ENCODE measurements at regions not wholly inside any gene's neighbourhood (a gene's known extent, or its start where the extent isn't known, plus 50 kb on each side); places are given as distances from the start of the nearest gene placed in this dataset.
"Not testable (repeated sequence)": the region's sequence is repeated elsewhere in the genome, so short reads cannot be mapped to it uniquely, and the experiment has no call there.

DNA sequence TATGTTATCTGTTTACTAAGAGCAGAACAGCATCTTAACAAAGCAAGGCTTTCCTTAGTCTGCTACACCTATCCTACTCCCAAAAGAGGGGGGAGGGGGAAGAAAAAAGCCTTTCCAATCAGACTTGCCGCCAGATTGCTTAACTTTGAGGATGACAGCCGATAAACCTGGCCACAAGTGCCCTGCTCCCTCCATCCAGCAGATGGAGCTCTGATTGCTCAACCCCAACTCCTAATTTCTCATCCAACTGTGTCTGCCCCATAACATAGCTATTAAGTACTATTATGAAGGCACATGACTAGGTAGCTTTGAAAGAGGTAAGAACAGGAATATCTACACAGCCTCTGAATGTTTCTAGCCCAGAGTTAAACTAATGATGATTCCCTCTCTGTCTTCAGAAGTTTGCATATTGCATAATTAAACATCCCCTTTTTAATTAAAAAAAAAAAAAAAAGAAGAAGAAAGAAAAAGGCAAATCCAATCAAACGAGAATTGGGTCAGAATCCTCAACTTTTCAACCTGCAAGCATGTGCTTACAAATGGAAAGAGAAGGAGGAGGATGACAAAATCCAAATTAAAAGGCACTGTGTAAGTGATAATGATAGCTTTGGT is 247.4 kb downstream of the GALC start:
- TF ChIP-seq, protein P1, sequence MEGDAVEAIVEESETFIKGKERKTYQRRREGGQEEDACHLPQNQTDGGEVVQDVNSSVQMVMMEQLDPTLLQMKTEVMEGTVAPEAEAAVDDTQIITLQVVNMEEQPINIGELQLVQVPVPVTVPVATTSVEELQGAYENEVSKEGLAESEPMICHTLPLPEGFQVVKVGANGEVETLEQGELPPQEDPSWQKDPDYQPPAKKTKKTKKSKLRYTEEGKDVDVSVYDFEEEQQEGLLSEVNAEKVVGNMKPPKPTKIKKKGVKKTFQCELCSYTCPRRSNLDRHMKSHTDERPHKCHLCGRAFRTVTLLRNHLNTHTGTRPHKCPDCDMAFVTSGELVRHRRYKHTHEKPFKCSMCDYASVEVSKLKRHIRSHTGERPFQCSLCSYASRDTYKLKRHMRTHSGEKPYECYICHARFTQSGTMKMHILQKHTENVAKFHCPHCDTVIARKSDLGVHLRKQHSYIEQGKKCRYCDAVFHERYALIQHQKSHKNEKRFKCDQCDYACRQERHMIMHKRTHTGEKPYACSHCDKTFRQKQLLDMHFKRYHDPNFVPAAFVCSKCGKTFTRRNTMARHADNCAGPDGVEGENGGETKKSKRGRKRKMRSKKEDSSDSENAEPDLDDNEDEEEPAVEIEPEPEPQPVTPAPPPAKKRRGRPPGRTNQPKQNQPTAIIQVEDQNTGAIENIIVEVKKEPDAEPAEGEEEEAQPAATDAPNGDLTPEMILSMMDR (conservative IDR thresholded peaks at IDR 0.05; ENCODE audit: low read depth, low read length), result peak; percentile 59
- DNase-seq (ENCODE audit: low read depth), result no peak
- H3K4me3 ChIP-seq (ENCODE audit: low read length), result no peak overlapping the region

DNA sequence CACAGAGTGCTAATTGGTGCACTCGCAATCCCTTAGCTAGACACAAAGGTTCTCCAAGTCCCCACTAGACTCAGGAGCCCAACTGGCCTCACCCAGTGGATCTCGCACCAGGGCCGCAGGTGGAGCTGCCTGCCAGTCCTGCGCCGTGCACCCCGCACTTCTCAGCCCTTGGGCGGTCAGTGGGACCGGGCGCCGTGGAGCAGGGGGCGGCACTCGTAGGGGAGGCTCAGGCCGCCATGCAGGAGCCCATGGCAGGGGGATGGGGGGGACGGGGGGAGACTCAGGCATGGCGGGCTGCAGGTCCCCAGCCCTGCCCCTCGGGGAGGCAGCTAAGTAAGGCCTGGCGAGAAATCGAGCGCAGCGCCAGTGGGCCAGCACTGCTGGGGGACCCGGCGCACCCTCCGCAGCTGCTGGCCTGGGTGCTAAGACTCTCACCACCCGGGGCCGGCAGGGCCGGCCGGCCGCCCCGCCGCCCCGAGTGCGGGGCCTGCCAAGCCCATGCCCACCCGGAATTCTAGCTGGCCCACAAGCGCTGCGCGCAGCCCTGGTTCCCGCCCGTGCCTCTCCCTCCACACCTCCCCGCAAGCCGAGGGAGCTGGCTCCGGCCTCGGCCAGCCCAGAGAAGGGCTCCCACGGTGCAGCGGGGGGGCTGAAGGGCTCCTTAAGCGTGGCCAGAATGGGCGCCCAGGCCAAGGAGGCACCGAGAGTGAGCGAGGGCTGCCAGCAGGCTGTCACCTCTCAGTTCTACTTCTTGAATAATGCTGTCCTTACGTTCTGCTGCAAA is 258.2 kb downstream of the GALC start:
- DNase-seq (ENCODE audit: low read depth); H3K4me3 ChIP-seq (ENCODE audit: low read length): not testable (repeated sequence)

DNA sequence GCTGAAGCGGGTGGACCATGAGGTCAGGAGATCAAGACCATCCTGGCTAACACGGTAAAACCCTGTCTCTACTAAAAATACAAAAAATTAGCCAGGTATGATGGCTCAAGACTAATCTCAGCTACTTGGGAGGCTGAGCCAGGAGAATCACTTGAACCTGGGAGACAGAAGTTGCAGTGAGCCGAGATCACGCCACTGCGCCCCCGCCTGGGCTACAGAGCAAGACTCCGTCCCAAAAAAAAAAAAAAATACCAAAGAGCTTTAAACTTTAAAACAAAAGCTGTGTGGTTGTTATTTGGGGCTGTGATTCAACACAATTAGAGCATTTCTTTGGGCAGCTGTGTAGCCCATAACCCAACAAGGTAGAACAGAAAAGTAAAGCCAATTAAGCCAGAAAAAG is 259.9 kb downstream of the GALC start:
- not testable (repeated sequence) for H3K4me3 ChIP-seq (ENCODE audit: low read length); DNase-seq (ENCODE audit: low read depth)

DNA sequence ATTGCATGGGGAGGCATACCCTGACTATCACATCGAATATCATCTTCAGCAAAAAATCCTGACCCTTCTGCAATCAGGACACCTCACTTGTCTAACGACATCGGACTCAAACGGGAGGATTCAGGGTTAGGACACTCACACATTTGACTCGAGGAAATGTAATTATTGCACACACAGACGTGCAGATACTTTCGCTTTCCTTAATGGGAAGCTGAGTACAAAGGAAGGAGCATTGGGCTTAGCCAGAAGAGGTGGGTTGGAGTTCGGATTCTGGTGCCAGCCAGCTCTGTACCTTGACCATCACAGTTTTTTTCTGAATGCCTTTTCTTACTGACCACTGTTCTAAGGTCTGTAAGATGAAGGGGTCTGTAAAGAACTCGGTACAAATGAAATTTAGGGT is 260.4 kb downstream of the GALC start:
- DNase-seq (ENCODE audit: low read depth), result no peak
- TF ChIP-seq, protein P1 (conservative IDR thresholded peaks at IDR 0.05; ENCODE audit: low read depth, low read length), result no peak
- H3K4me3 ChIP-seq (ENCODE audit: low read length), result no peak overlapping the region

DNA sequence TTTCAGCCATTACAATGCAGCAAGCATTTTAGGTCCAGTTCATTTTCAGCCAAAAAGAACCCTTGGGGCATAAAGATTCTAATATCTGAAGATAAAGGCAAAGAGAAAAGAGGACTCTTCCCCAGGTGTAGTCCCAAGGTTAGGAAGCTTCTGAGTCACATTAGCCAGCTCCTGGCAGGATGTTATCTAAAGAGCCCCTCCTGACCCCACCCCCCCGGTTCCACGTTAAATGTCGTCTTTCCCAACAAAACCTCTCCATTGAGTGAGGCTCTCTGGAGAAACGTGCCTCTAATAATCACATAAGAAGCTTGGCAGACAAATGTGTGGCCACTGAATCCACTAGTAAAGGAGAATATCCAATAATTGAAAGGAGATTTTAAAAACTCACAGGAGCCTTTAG is 267.7 kb downstream of the GALC start:
- TF ChIP-seq, protein P1 (conservative IDR thresholded peaks at IDR 0.05; ENCODE audit: low read depth, low read length), result no peak
- DNase-seq (ENCODE audit: low read depth), result no peak
- no peak overlapping the region for H3K4me3 ChIP-seq (ENCODE audit: low read length)

DNA sequence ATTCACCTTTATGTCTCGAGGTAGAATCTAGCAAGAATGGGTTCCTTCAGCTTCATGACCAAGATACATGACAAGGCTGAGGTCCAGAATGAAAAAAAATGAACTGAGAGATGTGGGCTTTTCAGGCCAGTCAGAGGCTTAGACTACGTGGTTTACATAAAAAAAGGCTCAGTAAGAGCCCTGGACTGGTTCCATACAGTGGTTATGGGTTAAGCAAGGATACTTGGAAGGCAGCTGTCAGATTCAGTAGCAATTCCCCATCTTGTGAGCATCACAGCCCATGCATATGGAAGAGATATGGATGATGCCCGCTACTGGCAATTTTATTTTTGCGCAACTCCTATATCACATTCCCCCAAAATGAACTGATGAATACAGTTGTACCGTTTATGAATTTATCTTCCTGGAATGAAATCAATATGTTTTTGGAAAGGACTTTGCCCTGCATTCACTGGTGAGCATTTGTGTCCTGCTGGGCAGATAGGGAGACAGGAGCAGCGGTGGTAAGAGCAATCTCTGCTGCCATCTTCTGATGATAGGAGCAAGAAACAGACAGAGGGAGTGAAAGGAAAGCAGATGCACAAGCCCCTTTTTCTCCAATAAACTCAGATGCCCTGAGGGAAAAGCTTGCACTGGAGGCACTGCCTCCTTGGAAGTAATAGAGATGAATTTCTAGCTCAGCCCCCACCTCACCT is 280.4 kb downstream of the GALC start:
- TF ChIP-seq, protein P1 (conservative IDR thresholded peaks at IDR 0.05; ENCODE audit: low read depth, low read length), result no peak
- DNase-seq (ENCODE audit: low read depth), result no peak
- no peak overlapping the region for H3K4me3 ChIP-seq (ENCODE audit: low read length)

DNA sequence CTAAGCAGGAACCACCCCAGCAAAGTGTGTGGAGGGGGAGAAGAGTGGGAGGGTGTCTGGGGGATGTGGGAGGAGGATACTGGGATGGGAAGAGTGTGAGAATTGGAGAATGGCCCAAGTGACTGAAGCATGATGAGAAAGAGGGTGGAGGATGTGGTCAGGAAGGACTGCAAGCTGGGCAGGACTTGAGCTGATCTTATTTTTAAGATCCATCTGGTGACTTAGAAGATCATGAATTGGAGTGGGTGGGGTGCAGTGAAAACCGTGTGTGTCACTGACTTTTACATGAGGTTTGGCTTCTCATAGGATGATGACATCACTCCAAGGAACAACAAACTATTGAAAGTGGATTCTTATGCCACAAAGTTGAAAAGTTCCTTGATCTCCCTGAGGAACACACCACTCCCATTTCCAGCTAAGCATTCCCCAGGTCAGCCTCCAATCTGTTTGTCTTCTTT is 287.5 kb downstream of the GALC start:
- H3K4me3 ChIP-seq (ENCODE audit: low read length), result no peak overlapping the region
- TF ChIP-seq, protein P1 (conservative IDR thresholded peaks at IDR 0.05; ENCODE audit: low read depth, low read length), result no peak
- no peak for DNase-seq (ENCODE audit: low read depth)

DNA sequence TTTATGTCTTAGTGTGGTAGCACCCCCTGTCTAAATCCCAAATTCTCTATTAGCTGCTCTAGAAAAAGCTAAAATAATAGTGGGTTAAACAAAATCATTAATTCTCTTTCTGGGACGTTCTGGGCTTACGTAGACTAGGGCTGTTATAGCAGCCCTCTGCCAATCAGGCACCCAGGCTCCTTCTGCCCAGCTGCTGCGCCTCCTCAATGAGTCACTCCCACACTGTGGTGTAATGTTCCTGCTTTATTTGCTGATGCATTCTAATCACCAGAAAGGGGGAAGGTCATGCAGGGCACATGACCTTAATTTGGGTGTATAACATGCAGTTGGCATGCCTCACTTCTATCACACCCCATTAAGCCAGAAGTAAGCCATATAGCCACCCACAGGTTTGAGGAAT is 294.5 kb downstream of the GALC start:
- no peak overlapping the region for H3K4me3 ChIP-seq (ENCODE audit: low read length)
- DNase-seq (ENCODE audit: low read depth), result no peak
- TF ChIP-seq, protein P1 (conservative IDR thresholded peaks at IDR 0.05; ENCODE audit: low read depth, low read length), result no peak
